ENCODE measurements at regions not wholly inside any gene's neighbourhood (a gene's known extent, or its start where the extent isn't known, plus 50 kb on each side); places are given as distances from the start of the nearest gene placed in this dataset.

- Histone ChIP-seq H2AFZ (ENCODE audit: low read length) (no peak overlapping the region), H3K36me3 (ENCODE audit: insufficient read depth, low read length) (no peaks in the 10 kb centered on the region), H4K20me1 (ENCODE audit: insufficient read depth, low read length) (no peaks in the 10 kb centered on the region), H3K9me2 (ENCODE audit: low read depth, low read length) (no peaks in the 10 kb centered on the region), H3K4me3 (ENCODE audit: low read depth, low read length, poor library complexity, severe bottlenecking) (no peak overlapping the region), H3K9me3 (ENCODE audit: low read length) (no peaks in the 10 kb centered on the region), H3K27ac (ENCODE audit: low read depth, low read length, poor library complexity, severe bottlenecking) (no peak overlapping the region), H3F3A (ENCODE audit: insufficient read depth, low read length) (no peaks in the 10 kb centered on the region), H3K9ac (ENCODE audit: low read length) (no peak overlapping the region), H3K79me2 (ENCODE audit: insufficient read depth, low read length) (no peaks in the 10 kb centered on the region), H3K4me2 (ENCODE audit: low read length) (no peak overlapping the region), H3K27me3 (ENCODE audit: insufficient read depth, low read length) (no peaks in the 10 kb centered on the region), H3K4me1 (ENCODE audit: insufficient read depth, low read length, severe bottlenecking) (no peaks in the 10 kb centered on the region)
- no peak for TF ChIP-seq EZH2 (IDR thresholded peaks at IDR 0.05; ENCODE audit: borderline replicate concordance, low read length)
These were observed 899.7 kb downstream of the ADGRL2 start for GRCh38 chr1:82700476-82700875.

- H2AFZ ChIP-seq (ENCODE audit: low read length) = no peak overlapping the region
- no peak overlapping the region for H3K27ac ChIP-seq (ENCODE audit: low read depth, low read length, poor library complexity, severe bottlenecking)
- no peak overlapping the region for H3K9ac ChIP-seq (ENCODE audit: low read length)
- no peaks in the 10 kb centered on the region for H3K79me2 ChIP-seq (ENCODE audit: insufficient read depth, low read length)
- no peaks in the 10 kb centered on the region for H3K36me3 ChIP-seq (ENCODE audit: insufficient read depth, low read length)
- TF ChIP-seq CTCF (IDR thresholded peaks at IDR 0.05; ENCODE audit: low read length) (no peak), EZH2 (IDR thresholded peaks at IDR 0.05; ENCODE audit: borderline replicate concordance, low read length) (no peak)
- H3K9me2 ChIP-seq (ENCODE audit: low read depth, low read length) = no peaks in the 10 kb centered on the region
- no peak overlapping the region for H3K4me2 ChIP-seq (ENCODE audit: low read length)
- no peaks in the 10 kb centered on the region for H3K27me3 ChIP-seq (ENCODE audit: insufficient read depth, low read length)
- no peaks in the 10 kb centered on the region for H3K9me3 ChIP-seq (ENCODE audit: low read length)
- no peak overlapping the region for H3K4me3 ChIP-seq (ENCODE audit: low read depth, low read length, poor library complexity, severe bottlenecking)
- H4K20me1 ChIP-seq (ENCODE audit: insufficient read depth, low read length) = no peaks in the 10 kb centered on the region
- no peaks in the 10 kb centered on the region for H3F3A ChIP-seq (ENCODE audit: insufficient read depth, low read length)
- no peaks in the 10 kb centered on the region for H3K4me1 ChIP-seq (ENCODE audit: insufficient read depth, low read length, severe bottlenecking)
These were observed 897.2 kb downstream of the ADGRL2 start for GRCh38 chr1:82697965-82698364.

- Histone ChIP-seq H3K9me3 (ENCODE audit: low read length) (no peaks in the 10 kb centered on the region), H4K20me1 (ENCODE audit: insufficient read depth, low read length) (no peaks in the 10 kb centered on the region), H3K4me1 (ENCODE audit: insufficient read depth, low read length, severe bottlenecking) (no peaks in the 10 kb centered on the region), H2AFZ (ENCODE audit: low read length) (no peak overlapping the region), H3K9me2 (ENCODE audit: low read depth, low read length) (no peaks in the 10 kb centered on the region), H3K4me3 (ENCODE audit: low read depth, low read length, poor library complexity, severe bottlenecking) (no peak overlapping the region), H3K36me3 (ENCODE audit: insufficient read depth, low read length) (no peaks in the 10 kb centered on the region), H3K4me2 (ENCODE audit: low read length) (no peak overlapping the region), H3F3A (ENCODE audit: insufficient read depth, low read length) (no peaks in the 10 kb centered on the region), H3K27ac (ENCODE audit: low read depth, low read length, poor library complexity, severe bottlenecking) (no peak overlapping the region), H3K79me2 (ENCODE audit: insufficient read depth, low read length) (no peaks in the 10 kb centered on the region), H3K27me3 (ENCODE audit: insufficient read depth, low read length) (no peaks in the 10 kb centered on the region), H3K9ac (ENCODE audit: low read length) (no peak overlapping the region)
- no peak for TF ChIP-seq CTCF (IDR thresholded peaks at IDR 0.05; ENCODE audit: low read length)
- TF ChIP-seq EZH2 (IDR thresholded peaks at IDR 0.05; ENCODE audit: borderline replicate concordance, low read length) = no peak
These were observed 894.7 kb downstream of the ADGRL2 start for GRCh38 chr1:82695443-82695842.

GRCh38 chr1:82690411-82690810 is 889.7 kb downstream of the ADGRL2 start:
- Histone ChIP-seq H3K9me3 (ENCODE audit: low read length) (no peaks in the 10 kb centered on the region), H3F3A (ENCODE audit: insufficient read depth, low read length) (no peaks in the 10 kb centered on the region), H3K79me2 (ENCODE audit: insufficient read depth, low read length) (no peaks in the 10 kb centered on the region), H3K9ac (ENCODE audit: low read length) (no peak overlapping the region), H4K20me1 (ENCODE audit: insufficient read depth, low read length) (no peaks in the 10 kb centered on the region), H3K27me3 (ENCODE audit: insufficient read depth, low read length) (no peaks in the 10 kb centered on the region), H3K4me1 (ENCODE audit: insufficient read depth, low read length, severe bottlenecking) (no peaks in the 10 kb centered on the region), H3K4me3 (ENCODE audit: low read depth, low read length, poor library complexity, severe bottlenecking) (no peak overlapping the region), H3K36me3 (ENCODE audit: insufficient read depth, low read length) (no peaks in the 10 kb centered on the region), H3K9me2 (ENCODE audit: low read depth, low read length) (no peaks in the 10 kb centered on the region), H3K27ac (ENCODE audit: low read depth, low read length, poor library complexity, severe bottlenecking) (no peak overlapping the region), H3K4me2 (ENCODE audit: low read length) (no peak overlapping the region), H2AFZ (ENCODE audit: low read length) (no peak overlapping the region)
- TF ChIP-seq CTCF (IDR thresholded peaks at IDR 0.05; ENCODE audit: low read length) (no peak), EZH2 (IDR thresholded peaks at IDR 0.05; ENCODE audit: borderline replicate concordance, low read length) (no peak)
